ENCODE measurements at regions not wholly inside any gene's neighbourhood (a gene's known extent, or its start where the extent isn't known, plus 50 kb on each side); places are given as distances from the start of the nearest gene placed in this dataset.
"Not testable (repeated sequence)": the region's sequence is repeated elsewhere in the genome, so short reads cannot be mapped to it uniquely, and the experiment has no call there.

GRCh38 chr9:63781817-63782439 lies 1503.1 kb downstream of the FOXD4L5 start:
- in situ Hi-C loops (cut with MboI; ENCODE audit: low pct_ligation_motif_present in 1 of 4, low pct_unique_long_range_greater_than_20kb in 1 of 4, low sequenced_read_pairs in 3 of 4); H3K4me3 ChIP-seq; H3K27me3 ChIP-seq: not testable (repeated sequence)

GRCh38 chr9:63781390-63781789 lies 1503.6 kb downstream of the FOXD4L5 start:
- in situ Hi-C loops (cut with MboI; ENCODE audit: low pct_ligation_motif_present in 1 of 4, low pct_unique_long_range_greater_than_20kb in 1 of 4, low sequenced_read_pairs in 3 of 4); DNase-seq; H3K4me1 ChIP-seq; H3K27me3 ChIP-seq; H3K4me3 ChIP-seq; H3K27ac ChIP-seq; intact Hi-C loops (cut with DNase I; ENCODE audit: low total_unique reads); H3K36me3 ChIP-seq; H3K9me3 ChIP-seq: not testable (repeated sequence)
- 83% methylated on average over 20 of the region's 35 CpGs; no CpG with 5 or more reads in 1 of the 2 donors for WGBS, 2 donors (ENCODE audit: low coverage in 1 of 2)

More at GRCh38 chr9:63781817-63782439, 1503.1 kb downstream of the FOXD4L5 start:
- intact Hi-C loops (cut with DNase I; ENCODE audit: low total_unique reads); H3K27ac ChIP-seq; DNase-seq; H3K9me3 ChIP-seq; H3K36me3 ChIP-seq; H3K4me1 ChIP-seq: not testable (repeated sequence)
- WGBS, 2 donors (ENCODE audit: low coverage in 1 of 2), result 78% methylated on average over 13 of the region's 33 CpGs; no CpG with 5 or more reads in 1 of the 2 donors

GRCh38 chr9:63776220-63776619 lies 1508.8 kb downstream of the FOXD4L5 start:
- H3K4me3 ChIP-seq; DNase-seq; H3K36me3 ChIP-seq; H3K4me1 ChIP-seq; intact Hi-C loops (cut with DNase I; ENCODE audit: low total_unique reads); H3K9me3 ChIP-seq; H3K27me3 ChIP-seq; in situ Hi-C loops (cut with MboI; ENCODE audit: low pct_ligation_motif_present in 1 of 4, low pct_unique_long_range_greater_than_20kb in 1 of 4, low sequenced_read_pairs in 3 of 4); H3K27ac ChIP-seq: not testable (repeated sequence)
- 58% methylated on average over 6 of the region's 7 CpGs; no CpG with 5 or more reads in 1 of the 2 donors for WGBS, 2 donors (ENCODE audit: low coverage in 1 of 2)

- H3K4me1 ChIP-seq; H3K4me3 ChIP-seq; H3K27me3 ChIP-seq; DNase-seq; H3K9me3 ChIP-seq; in situ Hi-C loops (cut with MboI; ENCODE audit: low pct_ligation_motif_present in 1 of 4, low pct_unique_long_range_greater_than_20kb in 1 of 4, low sequenced_read_pairs in 3 of 4); H3K36me3 ChIP-seq; intact Hi-C loops (cut with DNase I; ENCODE audit: low total_unique reads); H3K27ac ChIP-seq: not testable (repeated sequence)
- 65 to 84% methylated on average over 5 of the region's 14 CpGs for WGBS, 2 donors (ENCODE audit: low coverage in 1 of 2)
Measured at GRCh38 chr9:63775092-63775426, 1510.0 kb downstream of the FOXD4L5 start.

GRCh38 chr9:63774369-63775091 lies 1510.5 kb downstream of the FOXD4L5 start:
- H3K4me3 ChIP-seq; H3K36me3 ChIP-seq; in situ Hi-C loops (cut with MboI; ENCODE audit: low pct_ligation_motif_present in 1 of 4, low pct_unique_long_range_greater_than_20kb in 1 of 4, low sequenced_read_pairs in 3 of 4); intact Hi-C loops (cut with DNase I; ENCODE audit: low total_unique reads); H3K9me3 ChIP-seq; H3K4me1 ChIP-seq; DNase-seq; H3K27ac ChIP-seq; H3K27me3 ChIP-seq: not testable (repeated sequence)
- 67% methylated on average over 1 of the region's 15 CpGs; no CpG with 5 or more reads in 1 of the 2 donors for WGBS, 2 donors (ENCODE audit: low coverage in 1 of 2)

GRCh38 chr9:63762230-63762629 lies 1522.8 kb downstream of the FOXD4L5 start:
- 82 to 85% methylated on average over 6 to 13 of the region's 13 CpGs for WGBS, 2 donors (ENCODE audit: low coverage in 1 of 2)
- in situ Hi-C loops (cut with MboI; ENCODE audit: low pct_ligation_motif_present in 1 of 4, low pct_unique_long_range_greater_than_20kb in 1 of 4, low sequenced_read_pairs in 3 of 4); intact Hi-C loops (cut with DNase I; ENCODE audit: low total_unique reads): not testable (repeated sequence)

GRCh38 chr9:63729021-63729420 lies 1556.0 kb downstream of the FOXD4L5 start:
- DNase-seq, result not testable (repeated sequence)

More at GRCh38 chr9:63762230-63762629, 1522.8 kb downstream of the FOXD4L5 start:
- not testable (repeated sequence) for H3K4me1 ChIP-seq, H3K4me3 ChIP-seq, H3K9me3 ChIP-seq, DNase-seq, H3K36me3 ChIP-seq, H3K27ac ChIP-seq, H3K27me3 ChIP-seq

DNA sequence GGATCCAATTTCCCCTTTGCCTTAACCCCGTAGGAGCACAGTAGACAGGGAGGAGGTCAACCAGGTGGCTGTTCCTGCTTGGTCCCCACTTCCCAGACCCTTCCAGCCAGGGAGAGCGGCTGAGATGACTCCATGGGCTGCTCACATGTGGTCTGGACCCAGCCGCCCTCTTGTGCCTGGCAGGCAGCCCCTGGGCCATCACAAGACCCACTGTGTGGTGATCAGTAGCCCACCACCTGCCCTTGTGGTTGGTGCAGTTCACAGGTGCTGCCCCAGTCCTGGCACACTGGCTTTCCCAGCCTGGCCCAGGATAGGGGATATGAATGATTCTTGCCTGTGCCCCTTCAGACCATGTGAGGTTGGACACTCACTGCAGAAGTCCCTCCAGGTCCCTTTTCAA lies 1556.7 kb downstream of the FOXD4L5 start:
- H3K27me3 ChIP-seq, result no peaks in the 10 kb centered on the region
- intact Hi-C loops (cut with DNase I; ENCODE audit: low total_unique reads), result no loop called here
- no peak overlapping the region for H3K4me3 ChIP-seq
- TF ChIP-seq, protein P1, sequence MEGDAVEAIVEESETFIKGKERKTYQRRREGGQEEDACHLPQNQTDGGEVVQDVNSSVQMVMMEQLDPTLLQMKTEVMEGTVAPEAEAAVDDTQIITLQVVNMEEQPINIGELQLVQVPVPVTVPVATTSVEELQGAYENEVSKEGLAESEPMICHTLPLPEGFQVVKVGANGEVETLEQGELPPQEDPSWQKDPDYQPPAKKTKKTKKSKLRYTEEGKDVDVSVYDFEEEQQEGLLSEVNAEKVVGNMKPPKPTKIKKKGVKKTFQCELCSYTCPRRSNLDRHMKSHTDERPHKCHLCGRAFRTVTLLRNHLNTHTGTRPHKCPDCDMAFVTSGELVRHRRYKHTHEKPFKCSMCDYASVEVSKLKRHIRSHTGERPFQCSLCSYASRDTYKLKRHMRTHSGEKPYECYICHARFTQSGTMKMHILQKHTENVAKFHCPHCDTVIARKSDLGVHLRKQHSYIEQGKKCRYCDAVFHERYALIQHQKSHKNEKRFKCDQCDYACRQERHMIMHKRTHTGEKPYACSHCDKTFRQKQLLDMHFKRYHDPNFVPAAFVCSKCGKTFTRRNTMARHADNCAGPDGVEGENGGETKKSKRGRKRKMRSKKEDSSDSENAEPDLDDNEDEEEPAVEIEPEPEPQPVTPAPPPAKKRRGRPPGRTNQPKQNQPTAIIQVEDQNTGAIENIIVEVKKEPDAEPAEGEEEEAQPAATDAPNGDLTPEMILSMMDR (IDR thresholded peaks at IDR 0.05), result no peak
- TF ChIP-seq POLR2A (IDR thresholded peaks at IDR 0.05) (no peak), EP300 (IDR thresholded peaks at IDR 0.05; ENCODE audit: low read depth) (no peak), POLR2AphosphoS5 (IDR thresholded peaks at IDR 0.05) (no peak)
- no peaks in the 10 kb centered on the region for H3K9me3 ChIP-seq
- H3K36me3 ChIP-seq, result no peaks in the 10 kb centered on the region
- H3K27ac ChIP-seq, result no peak overlapping the region
- in situ Hi-C loops (cut with MboI; ENCODE audit: low pct_ligation_motif_present in 1 of 4, low pct_unique_long_range_greater_than_20kb in 1 of 4, low sequenced_read_pairs in 3 of 4), result no loop called here
- 76% methylated on average over 2 of the region's 3 CpGs; no CpG with 5 or more reads in 1 of the 2 donors for WGBS, 2 donors (ENCODE audit: low coverage in 1 of 2)
- no peak for DNase-seq
- H3K4me1 ChIP-seq, result no peaks in the 10 kb centered on the region

More at GRCh38 chr9:63729021-63729420, 1556.0 kb downstream of the FOXD4L5 start:
- 80% methylated on average over 4 of the region's 4 CpGs; no CpG with 5 or more reads in 1 of the 2 donors for WGBS, 2 donors (ENCODE audit: low coverage in 1 of 2)
- H3K36me3 ChIP-seq; H3K27ac ChIP-seq; H3K4me1 ChIP-seq; H3K4me3 ChIP-seq; intact Hi-C loops (cut with DNase I; ENCODE audit: low total_unique reads); H3K27me3 ChIP-seq; in situ Hi-C loops (cut with MboI; ENCODE audit: low pct_ligation_motif_present in 1 of 4, low pct_unique_long_range_greater_than_20kb in 1 of 4, low sequenced_read_pairs in 3 of 4); H3K9me3 ChIP-seq: not testable (repeated sequence)

DNA sequence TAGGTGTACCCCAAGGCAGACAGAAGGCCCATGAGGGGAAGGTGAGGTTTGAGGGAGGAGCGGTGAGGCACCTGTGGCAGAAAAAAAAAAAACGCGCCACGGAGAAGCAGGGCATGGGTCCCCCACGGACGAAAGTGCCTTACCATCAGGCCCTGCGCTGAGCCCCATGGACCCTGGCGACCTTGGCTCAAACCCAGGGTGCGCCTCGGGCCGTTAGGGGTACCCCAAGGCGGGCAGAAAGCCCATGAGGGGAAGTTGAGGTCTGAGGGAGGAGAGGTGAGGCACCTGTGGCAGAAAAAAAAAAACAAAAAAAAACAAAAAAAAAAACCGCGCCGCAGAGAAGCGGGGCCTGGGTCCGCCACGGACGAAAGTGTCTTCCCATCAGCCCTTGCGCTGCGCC lies 1576.7 kb downstream of the FOXD4L5 start:
- H3K27ac ChIP-seq; H3K36me3 ChIP-seq; H3K4me3 ChIP-seq; H3K4me1 ChIP-seq; H3K9me3 ChIP-seq; in situ Hi-C loops (cut with MboI; ENCODE audit: low pct_ligation_motif_present in 1 of 4, low pct_unique_long_range_greater_than_20kb in 1 of 4, low sequenced_read_pairs in 3 of 4); H3K27me3 ChIP-seq; intact Hi-C loops (cut with DNase I; ENCODE audit: low total_unique reads); DNase-seq: not testable (repeated sequence)
- 75 to 83% methylated on average over 7 to 20 of the region's 21 CpGs for WGBS, 2 donors (ENCODE audit: low coverage in 1 of 2)

Data from transverse colon (tissue), 4 donors.